Vagina (tissue), 2 donors: ENCODE measurements at regions not wholly inside any gene's neighbourhood (a gene's known extent, or its start where the extent isn't known, plus 50 kb on each side); places are given as distances from the start of the nearest gene placed in this dataset.

Experiments
- POLR2A ChIP-seq, 2 donors: fragments of 450-650 bp; IDR thresholded peaks; one replicate each; pipeline ENCODE4 v1.6.1; 2017; ENCODE audit warnings: antibody characterized with exemption in 2 of 2, mild to moderate bottlenecking in 2 of 2, moderate library complexity in 2 of 2
- POLR2AphosphoS5 ChIP-seq, 2 donors: sonication (generic); formaldehyde crosslinking; IDR thresholded peaks; one replicate each; pipeline ENCODE4 v1.9.0; 2017; ENCODE audit warnings: antibody characterized with exemption in 2 of 2, mild to moderate bottlenecking in 2 of 2, low read depth in 1 of 2; ENCODE audit not compliant: insufficient read depth in 1 of 2
- TF ChIP-seq, protein P1 (sequence below), 3 experiments: fragments of 450-650 bp in 2 of 3; fragments of 200-600 bp in 1 of 3; sonication (generic) in 1 of 3; IDR thresholded peaks; one replicate each; pipeline ENCODE4 v1.5.1; 2017 to 2019; ENCODE audit warnings: antibody characterized with exemption in 3 of 3, mild to moderate bottlenecking in 2 of 3, moderate library complexity in 2 of 3

GRCh38 chr2:217631115-217631514 is 371.7 kb downstream of the TNS1 start:
- TF ChIP-seq, protein P1, sequence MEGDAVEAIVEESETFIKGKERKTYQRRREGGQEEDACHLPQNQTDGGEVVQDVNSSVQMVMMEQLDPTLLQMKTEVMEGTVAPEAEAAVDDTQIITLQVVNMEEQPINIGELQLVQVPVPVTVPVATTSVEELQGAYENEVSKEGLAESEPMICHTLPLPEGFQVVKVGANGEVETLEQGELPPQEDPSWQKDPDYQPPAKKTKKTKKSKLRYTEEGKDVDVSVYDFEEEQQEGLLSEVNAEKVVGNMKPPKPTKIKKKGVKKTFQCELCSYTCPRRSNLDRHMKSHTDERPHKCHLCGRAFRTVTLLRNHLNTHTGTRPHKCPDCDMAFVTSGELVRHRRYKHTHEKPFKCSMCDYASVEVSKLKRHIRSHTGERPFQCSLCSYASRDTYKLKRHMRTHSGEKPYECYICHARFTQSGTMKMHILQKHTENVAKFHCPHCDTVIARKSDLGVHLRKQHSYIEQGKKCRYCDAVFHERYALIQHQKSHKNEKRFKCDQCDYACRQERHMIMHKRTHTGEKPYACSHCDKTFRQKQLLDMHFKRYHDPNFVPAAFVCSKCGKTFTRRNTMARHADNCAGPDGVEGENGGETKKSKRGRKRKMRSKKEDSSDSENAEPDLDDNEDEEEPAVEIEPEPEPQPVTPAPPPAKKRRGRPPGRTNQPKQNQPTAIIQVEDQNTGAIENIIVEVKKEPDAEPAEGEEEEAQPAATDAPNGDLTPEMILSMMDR (IDR thresholded peaks at IDR 0.05) = no peak
- TF ChIP-seq POLR2A (IDR thresholded peaks at IDR 0.05) (no peak), POLR2AphosphoS5 (IDR thresholded peaks at IDR 0.05; ENCODE audit: insufficient read depth in 1 of 2, low read depth in 1 of 2) (no peak)
